Adrenal gland (tissue), 9 donors: ENCODE measurements at regions not wholly inside any gene's neighbourhood (a gene's known extent, or its start where the extent isn't known, plus 50 kb on each side); places are given as distances from the start of the nearest gene placed in this dataset.

Source experiments
- DNase-seq, 7 donors: peaks; one replicate each; pipeline ENCODE4 v3.0.0-alpha.2; 2019 to 2020
- H3K27ac ChIP-seq, 5 donors: fragments of 200-600 bp; sonication (generic) in 4 of 5; 1 replicate in 3 of 5; 2 replicates in 2 of 5; pipeline versions ENCODE4 v1.5.1 to v1.8.0; 2016 to 2020; ENCODE audit warnings: mild to moderate bottlenecking in 1 of 5
- H3K27me3 ChIP-seq: fragments of 200-600 bp; 2 replicates; pipeline ENCODE4 v1.8.0; 2021
- H3K36me3 ChIP-seq, 2 donors: fragments of 200-600 bp; replicated peaks in 1 of 2; 1 replicate in 1 of 2; 2 replicates in 1 of 2; pipeline versions ENCODE4 v1.5.1 to v1.8.0; 2018 to 2022
- H3K4me1 ChIP-seq, 2 donors: fragments of 200-600 bp; replicated peaks in 1 of 2; 1 replicate in 1 of 2; 2 replicates in 1 of 2; pipeline versions ENCODE4 v1.5.1 to v1.8.0; 2018 to 2021
- H3K4me3 ChIP-seq, 4 donors: fragments of 200-600 bp; sonication (generic) in 3 of 4; one replicate each; pipeline ENCODE4 v1.5.1; 2016 to 2018
- H3K9me3 ChIP-seq, 3 donors: fragments of 200-600 bp; sonication (generic) in 1 of 3; replicated peaks in 1 of 3; 1 replicate in 2 of 3; 2 replicates in 1 of 3; pipeline versions ENCODE4 v1.5.1 to v1.8.0; 2016 to 2021
- CTCF ChIP-seq, 6 experiments: fragments of 450-650 bp in 4 of 6; fragments of 200-600 bp in 2 of 6; sonication (generic) in 1 of 6; IDR thresholded peaks; 1 replicate in 5 of 6; 2 replicates in 1 of 6; pipeline versions ENCODE4 v1.5.1 to v1.8.0; 2016 to 2021; ENCODE audit warnings: antibody characterized with exemption in 6 of 6, mild to moderate bottlenecking in 2 of 6, moderate library complexity in 1 of 6
- POLR2A ChIP-seq, 2 donors: fragments of 450-650 bp; IDR thresholded peaks; one replicate each; pipeline ENCODE4 v1.6.1; 2017; ENCODE audit warnings: antibody characterized with exemption in 2 of 2, mild to moderate bottlenecking in 2 of 2, moderate library complexity in 1 of 2
- WGBS, 4 donors: extraction: QIAGEN DNeasy Blood & Tissue Kit in 2 of 4; methylation state at CpG; one replicate each; pipeline versions ENCODE4 v1.1.5 to v1.1.7; 2013 to 2017; 5-methylcytosine and 5-hydroxymethylcytosine counted together
- intact Hi-C, 2 donors: fragments of 100-400 bp; cut with DNase I; formaldehyde crosslinking; loops; one replicate each; pipeline versions ENCODE4 v1.14.1 to v1.15.0; 2022 to 2023
- donor health status: healthy with polysubstance abuse.
- donor health status: Bipolar disorder and iron deficiency.
- donor health status: DM: yes; HTN: yes; CAD: no.
- donor health status: DM: no; HTN: no; CAD: no.
- donor health status: DM: no; HTN: no; CAD: no.

GRCh38 chr5:173806270-173807035 lies 81.7 kb upstream of the CPEB4 start:
- peak in 1 of 7 donors; percentile 51 for DNase-seq
- no peaks in the 10 kb centered on the region for H3K27me3 ChIP-seq
- no peak for TF ChIP-seq CTCF (IDR thresholded peaks at IDR 0.05)
- TF ChIP-seq POLR2A (IDR thresholded peaks at IDR 0.05), result no peak
- H3K36me3 ChIP-seq, result no peaks in the 10 kb centered on the region
- no peaks in the 10 kb centered on the region for H3K9me3 ChIP-seq
- peaks cover 10 to 22% of the 10 kb centered on the region in 2 donors for H3K4me1 ChIP-seq
- intact Hi-C loops, result no loop called here
- H3K4me3 ChIP-seq, result no peak overlapping the region
- 81 to 88% (median 85%) methylated on average over 7 of the region's 7 CpGs for WGBS, 4 donors
- H3K27ac ChIP-seq, result peak overlapping the region in 2 of 5 donors; percentile 36 to 38

DNA sequence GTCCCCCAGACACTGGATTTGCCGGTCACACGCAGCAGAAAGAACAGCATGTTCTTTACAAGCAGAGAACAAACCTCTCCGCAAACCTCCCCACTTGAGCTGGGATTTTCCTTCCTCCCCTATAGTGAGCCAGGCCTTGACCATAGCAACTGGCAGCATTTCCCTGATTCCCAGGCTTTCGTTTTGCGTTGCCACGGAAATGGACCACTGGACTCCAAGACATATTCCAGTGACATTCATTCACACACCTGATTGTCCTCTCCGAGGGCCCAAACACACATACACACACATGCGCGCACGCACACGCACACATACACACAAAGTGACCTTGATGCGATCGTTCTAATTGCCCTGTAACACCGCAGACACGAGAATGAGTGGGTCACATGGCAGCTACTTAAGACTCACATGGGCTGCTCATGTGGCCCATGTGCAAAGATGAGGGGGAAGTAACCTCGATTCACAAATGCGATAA lies 80.9 kb upstream of the CPEB4 start:
- H3K4me1 ChIP-seq, result peaks cover 10 to 22% of the 10 kb centered on the region in 2 donors
- DNase-seq, result peak in 1 of 7 donors; percentile 53
- intact Hi-C loops, result no loop called here
- H3K4me3 ChIP-seq, result no peak overlapping the region
- no peaks in the 10 kb centered on the region for H3K36me3 ChIP-seq
- peak overlapping the region in 3 of 5 donors; percentile 2 to 38 (median 36) for H3K27ac ChIP-seq
- TF ChIP-seq POLR2A (IDR thresholded peaks at IDR 0.05) (no peak), CTCF (IDR thresholded peaks at IDR 0.05) (no peak)
- WGBS, 4 donors, result 78 to 87% (median 83%) methylated on average over 15 to 17 of the region's 17 CpGs
- H3K9me3 ChIP-seq, result no peaks in the 10 kb centered on the region
- H3K27me3 ChIP-seq, result no peaks in the 10 kb centered on the region

GRCh38 chr5:173808079-173808808 lies 79.9 kb upstream of the CPEB4 start:
- 68 to 83% (median 76%) methylated on average over 7 to 9 of the region's 9 CpGs for WGBS, 4 donors
- Histone ChIP-seq H3K27ac (peak overlapping the region in 3 of 5 donors; percentile 60 to 81 (median 76)), H3K4me1 (peaks cover 10 to 22% of the 10 kb centered on the region in 2 donors), H3K9me3 (no peaks in the 10 kb centered on the region), H3K4me3 (peak overlapping the region in 1 of 4 donors; percentile 13), H3K36me3 (no peaks in the 10 kb centered on the region), H3K27me3 (no peaks in the 10 kb centered on the region)
- peak in 2 of 7 donors; percentile 36 to 41 for DNase-seq
- TF ChIP-seq CTCF (IDR thresholded peaks at IDR 0.05), result no peak
- no peak for TF ChIP-seq POLR2A (IDR thresholded peaks at IDR 0.05)
- intact Hi-C loops, result no loop called here

GRCh38 chr5:173809014-173809413 lies 79.1 kb upstream of the CPEB4 start:
- peak in 6 of 7 donors; percentile 58 to 83 (median 70) for DNase-seq
- intact Hi-C loops, result no loop called here
- Histone ChIP-seq H3K27ac (peak overlapping the region; percentile 35 to 86 (median 75)), H3K4me1 (peaks cover 10 to 22% of the 10 kb centered on the region in 2 donors), H3K4me3 (peak overlapping the region in 1 of 4 donors; percentile 13), H3K9me3 (no peaks in the 10 kb centered on the region), H3K36me3 (no peaks in the 10 kb centered on the region), H3K27me3 (no peaks in the 10 kb centered on the region)
- 39 to 61% (median 47%) methylated on average over 6 of the region's 6 CpGs for WGBS, 4 donors
- TF ChIP-seq CTCF (IDR thresholded peaks at IDR 0.05), result no peak
- peak in 1 of 2 donors; percentile 55 for TF ChIP-seq POLR2A (IDR thresholded peaks at IDR 0.05)
